Uterus (tissue), 3 donors: ENCODE measurements at regions not wholly inside any gene's neighbourhood (a gene's known extent, or its start where the extent isn't known, plus 50 kb on each side); places are given as distances from the start of the nearest gene placed in this dataset.

Experiments
- DNase-seq, 2 donors: peaks; one replicate each; pipeline ENCODE4 v3.0.0-alpha.2; 2019 to 2020
- H3K27ac ChIP-seq, 2 donors: fragments of 200-600 bp; sonication (generic); 1 replicate in 1 of 2; 2 replicates in 1 of 2; pipeline ENCODE4 v1.5.1; 2016 to 2018
- H3K27me3 ChIP-seq, 2 donors: fragments of 200-600 bp; sonication (generic); one replicate each; pipeline ENCODE4 v1.5.1; 2018 to 2019; ENCODE audit warnings: control low read depth in 1 of 2
- H3K36me3 ChIP-seq, 2 donors: fragments of 200-600 bp; sonication (generic); one replicate each; pipeline ENCODE4 v1.5.1; 2019; ENCODE audit warnings: control low read depth in 1 of 2
- H3K4me1 ChIP-seq, 2 donors: fragments of 200-600 bp; sonication (generic); one replicate each; pipeline ENCODE4 v1.5.1; 2018 to 2019; ENCODE audit warnings: control low read depth in 1 of 2
- H3K4me3 ChIP-seq, 2 donors: fragments of 200-600 bp; sonication (generic); 1 replicate in 1 of 2; 2 replicates in 1 of 2; pipeline ENCODE4 v1.5.1; 2018 to 2019; ENCODE audit warnings: mild to moderate bottlenecking in 1 of 2
- H3K9me3 ChIP-seq, 2 donors: fragments of 200-600 bp; sonication (generic); one replicate each; pipeline ENCODE4 v1.5.1; 2019; ENCODE audit warnings: control low read depth in 1 of 2
- POLR2A ChIP-seq, 2 donors: fragments of 450-650 bp; IDR thresholded peaks; one replicate each; pipeline ENCODE4 v1.6.1; 2016; ENCODE audit warnings: antibody characterized with exemption in 2 of 2, mild to moderate bottlenecking in 1 of 2, moderate library complexity in 1 of 2
- intact Hi-C: fragments of 100-400 bp; cut with DNase I; formaldehyde crosslinking; loops from one replicate; pipeline ENCODE4 v1.15.1; 2023; ENCODE audit warnings: low total_unique reads
- TF ChIP-seq, protein P1 (sequence below), 4 experiments: fragments of 200-600 bp in 2 of 4; fragments of 450-650 bp in 2 of 4; sonication (generic) in 2 of 4; IDR thresholded peaks; one replicate each; pipeline ENCODE4 v1.5.1; 2016 to 2019; ENCODE audit warnings: antibody characterized with exemption in 4 of 4, mild to moderate bottlenecking in 2 of 4, moderate library complexity in 1 of 4
- donor health status: DM: yes; HTN: yes; CAD: no.

DNA sequence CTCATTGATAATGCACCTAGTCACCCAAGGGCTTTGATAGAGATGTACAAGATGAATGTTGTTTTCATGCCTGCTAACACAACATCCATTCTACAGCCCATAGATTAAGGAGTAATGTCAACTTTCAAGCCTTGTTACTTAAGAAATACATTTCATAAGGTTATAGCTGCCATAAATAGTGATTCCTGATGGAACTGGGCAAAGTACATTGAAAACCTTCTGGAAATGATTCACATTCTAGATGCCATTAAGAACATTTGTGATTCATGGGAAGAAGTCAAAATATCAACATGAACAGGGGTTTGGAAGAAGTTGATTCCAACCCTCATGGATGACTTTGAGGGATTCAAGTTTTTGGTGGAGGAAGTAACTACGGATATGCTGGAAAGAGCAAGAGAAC is 135.2 kb downstream of the TLE3 start:
- Histone ChIP-seq H3K27ac (no peak overlapping the region), H3K4me1 (no peaks in the 10 kb centered on the region), H3K36me3 (no peaks in the 10 kb centered on the region), H3K27me3 (no peaks in the 10 kb centered on the region), H3K4me3 (no peak overlapping the region), H3K9me3 (no peaks in the 10 kb centered on the region)
- intact Hi-C loops: no loop called here
- DNase-seq: no peak
- TF ChIP-seq, protein P1, sequence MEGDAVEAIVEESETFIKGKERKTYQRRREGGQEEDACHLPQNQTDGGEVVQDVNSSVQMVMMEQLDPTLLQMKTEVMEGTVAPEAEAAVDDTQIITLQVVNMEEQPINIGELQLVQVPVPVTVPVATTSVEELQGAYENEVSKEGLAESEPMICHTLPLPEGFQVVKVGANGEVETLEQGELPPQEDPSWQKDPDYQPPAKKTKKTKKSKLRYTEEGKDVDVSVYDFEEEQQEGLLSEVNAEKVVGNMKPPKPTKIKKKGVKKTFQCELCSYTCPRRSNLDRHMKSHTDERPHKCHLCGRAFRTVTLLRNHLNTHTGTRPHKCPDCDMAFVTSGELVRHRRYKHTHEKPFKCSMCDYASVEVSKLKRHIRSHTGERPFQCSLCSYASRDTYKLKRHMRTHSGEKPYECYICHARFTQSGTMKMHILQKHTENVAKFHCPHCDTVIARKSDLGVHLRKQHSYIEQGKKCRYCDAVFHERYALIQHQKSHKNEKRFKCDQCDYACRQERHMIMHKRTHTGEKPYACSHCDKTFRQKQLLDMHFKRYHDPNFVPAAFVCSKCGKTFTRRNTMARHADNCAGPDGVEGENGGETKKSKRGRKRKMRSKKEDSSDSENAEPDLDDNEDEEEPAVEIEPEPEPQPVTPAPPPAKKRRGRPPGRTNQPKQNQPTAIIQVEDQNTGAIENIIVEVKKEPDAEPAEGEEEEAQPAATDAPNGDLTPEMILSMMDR (IDR thresholded peaks at IDR 0.05): no peak
- TF ChIP-seq POLR2A (IDR thresholded peaks at IDR 0.05): no peak

DNA sequence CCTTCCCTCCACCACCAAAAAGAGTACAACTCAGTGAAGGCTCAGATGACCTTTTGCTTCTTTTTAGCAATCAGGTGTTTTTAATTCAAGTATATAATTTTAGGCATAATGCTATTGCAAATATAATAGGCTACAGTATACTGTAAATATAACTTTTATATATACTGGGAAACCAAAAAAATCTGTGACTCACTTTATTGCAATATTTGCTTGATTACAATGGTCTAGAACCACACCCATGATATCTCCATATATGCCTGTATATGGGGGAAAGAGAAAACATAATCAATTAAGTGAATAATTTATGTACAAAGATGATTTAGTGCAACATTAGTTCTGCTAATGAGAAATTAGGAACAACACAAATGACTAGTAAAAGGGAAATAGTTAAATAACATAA is 134.3 kb downstream of the TLE3 start:
- Histone ChIP-seq H3K27ac (no peak overlapping the region), H3K36me3 (no peaks in the 10 kb centered on the region), H3K27me3 (no peaks in the 10 kb centered on the region), H3K4me1 (no peaks in the 10 kb centered on the region), H3K4me3 (no peak overlapping the region), H3K9me3 (no peaks in the 10 kb centered on the region)
- intact Hi-C loops: no loop called here
- no peak for TF ChIP-seq POLR2A (IDR thresholded peaks at IDR 0.05)
- TF ChIP-seq, protein P1 (IDR thresholded peaks at IDR 0.05): no peak
- no peak for DNase-seq

GRCh38 chr15:69971771-69972170 is 125.9 kb downstream of the TLE3 start:
- H3K36me3 ChIP-seq: no peaks in the 10 kb centered on the region
- no peaks in the 10 kb centered on the region for H3K9me3 ChIP-seq
- H3K4me3 ChIP-seq: no peak overlapping the region
- no peaks in the 10 kb centered on the region for H3K27me3 ChIP-seq
- TF ChIP-seq, protein P1 (IDR thresholded peaks at IDR 0.05): no peak
- no peak for TF ChIP-seq POLR2A (IDR thresholded peaks at IDR 0.05)
- no peak overlapping the region for H3K27ac ChIP-seq
- intact Hi-C loops: no loop called here
- no peak for DNase-seq
- no peaks in the 10 kb centered on the region for H3K4me1 ChIP-seq

DNA sequence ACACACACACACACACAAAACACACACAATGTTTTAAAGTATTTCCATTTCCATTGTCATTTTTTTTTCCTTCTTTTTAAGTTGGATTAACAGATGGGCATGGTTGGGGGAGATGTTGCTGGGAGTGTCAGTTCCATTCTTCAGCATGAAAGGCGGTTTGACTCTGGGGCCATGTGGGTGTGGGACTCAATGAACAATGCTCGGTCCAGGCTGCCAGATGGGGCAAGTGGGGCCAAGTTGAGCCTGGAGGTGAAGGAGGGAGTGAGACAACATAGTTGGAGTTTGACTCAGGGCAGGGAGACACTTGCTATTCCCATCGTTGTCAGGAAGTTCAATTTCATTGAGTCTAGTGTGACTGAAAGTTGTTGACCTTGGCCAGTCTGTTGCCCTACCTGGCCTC is 125.3 kb downstream of the TLE3 start:
- Histone ChIP-seq H3K27ac (no peak overlapping the region), H3K4me1 (no peaks in the 10 kb centered on the region), H3K27me3 (no peaks in the 10 kb centered on the region), H3K9me3 (no peaks in the 10 kb centered on the region), H3K4me3 (no peak overlapping the region), H3K36me3 (no peaks in the 10 kb centered on the region)
- intact Hi-C loops: no loop called here
- no peak for DNase-seq
- TF ChIP-seq, protein P1 (IDR thresholded peaks at IDR 0.05): no peak
- TF ChIP-seq POLR2A (IDR thresholded peaks at IDR 0.05): no peak

DNA sequence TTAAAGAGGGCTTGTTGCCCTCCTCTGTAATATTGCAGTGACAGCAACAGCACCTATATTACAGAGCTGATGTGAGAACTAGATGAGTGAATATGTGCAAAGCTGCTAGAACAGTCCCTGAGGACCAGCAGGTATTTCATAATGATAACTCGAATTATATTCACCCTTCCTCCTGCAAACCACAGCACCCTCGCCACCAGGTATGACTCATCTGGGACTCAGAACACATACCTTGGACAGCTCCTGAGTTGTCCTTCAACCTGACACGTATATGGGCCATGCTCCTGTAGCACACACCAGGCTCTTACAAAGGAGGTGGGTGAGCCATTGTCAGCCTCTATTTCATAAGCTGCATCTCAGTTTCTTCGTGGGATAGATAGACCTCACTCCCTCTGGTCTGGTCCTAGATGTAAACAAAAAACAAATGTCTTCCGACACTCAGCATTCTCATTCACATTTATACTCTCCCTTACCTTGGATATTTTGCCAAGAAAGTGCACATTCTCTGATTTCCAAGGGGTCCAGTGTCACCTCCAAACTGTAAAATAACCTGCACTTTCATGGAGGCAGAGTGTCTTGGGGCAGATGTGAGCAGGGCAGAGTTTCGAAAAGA is 124.5 kb downstream of the TLE3 start:
- Histone ChIP-seq H3K4me3 (no peak overlapping the region), H3K27ac (no peak overlapping the region), H3K27me3 (no peaks in the 10 kb centered on the region), H3K9me3 (no peaks in the 10 kb centered on the region), H3K4me1 (no peaks in the 10 kb centered on the region), H3K36me3 (no peaks in the 10 kb centered on the region)
- DNase-seq: no peak
- no peak for TF ChIP-seq POLR2A (IDR thresholded peaks at IDR 0.05)
- TF ChIP-seq, protein P1 (IDR thresholded peaks at IDR 0.05): no peak
- intact Hi-C loops: no loop called here
